ENCODE measurements at regions not wholly inside any gene's neighbourhood (a gene's known extent, or its start where the extent isn't known, plus 50 kb on each side); places are given as distances from the start of the nearest gene placed in this dataset.

GRCh38 chr10:30786131-30786530 lies 156.6 kb upstream of the LYZL2 start:
- peaks cover 15% of the 10 kb centered on the region for H3K4me1 ChIP-seq (ENCODE audit: low read depth)
- TF ChIP-seq CTCF (IDR thresholded peaks at IDR 0.05; ENCODE audit: low read depth, low read length), result no peak
- H3K4me3 ChIP-seq, result no peak overlapping the region
- H3K27me3 ChIP-seq, result no peaks in the 10 kb centered on the region
- DNase-seq (ENCODE audit: low read depth in 1 of 2, low spot score in 1 of 2), result no peak
- no peak overlapping the region for H3K27ac ChIP-seq
- no peaks in the 10 kb centered on the region for H3K36me3 ChIP-seq
- H3K9me3 ChIP-seq (ENCODE audit: low read depth), result no peaks in the 10 kb centered on the region

- DNase-seq (ENCODE audit: low read depth in 1 of 2, low spot score in 1 of 2), result peak; percentile 85 to 95
- H3K4me1 ChIP-seq (ENCODE audit: low read depth), result peaks cover 15% of the 10 kb centered on the region
- H3K9me3 ChIP-seq (ENCODE audit: low read depth), result no peaks in the 10 kb centered on the region
- peak overlapping the region; percentile 75 for H3K4me3 ChIP-seq
- no peaks in the 10 kb centered on the region for H3K36me3 ChIP-seq
- H3K27me3 ChIP-seq, result no peaks in the 10 kb centered on the region
- H3K27ac ChIP-seq, result peak overlapping the region; percentile 77
- TF ChIP-seq CTCF (IDR thresholded peaks at IDR 0.05; ENCODE audit: low read depth, low read length), result no peak
These were observed 155.5 kb upstream of the LYZL2 start for GRCh38 chr10:30784897-30785605.

DNA sequence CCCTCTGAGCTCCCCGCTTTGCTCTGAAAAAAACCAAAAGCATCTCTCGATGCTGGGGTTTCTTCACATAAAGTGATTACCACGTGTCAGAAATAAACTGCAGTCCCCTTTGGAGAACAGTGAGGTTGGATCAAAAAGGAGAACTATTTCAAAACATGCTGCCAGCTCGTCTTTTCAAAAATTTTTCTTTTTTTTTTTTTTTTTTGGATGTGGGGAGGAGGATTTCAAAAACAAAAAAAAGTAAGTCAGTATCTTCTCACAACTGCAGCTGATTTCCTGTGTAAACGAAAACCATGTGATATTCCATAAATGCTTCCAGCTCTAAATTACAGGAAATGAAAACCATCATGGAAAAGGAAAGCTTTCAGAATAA lies 155.0 kb upstream of the LYZL2 start:
- no peak for TF ChIP-seq CTCF (IDR thresholded peaks at IDR 0.05; ENCODE audit: low read depth, low read length)
- H3K4me3 ChIP-seq, result peak overlapping the region; percentile 75
- peak overlapping the region; percentile 77 for H3K27ac ChIP-seq
- H3K4me1 ChIP-seq (ENCODE audit: low read depth), result peaks cover 15% of the 10 kb centered on the region
- H3K9me3 ChIP-seq (ENCODE audit: low read depth), result no peaks in the 10 kb centered on the region
- peak in 1 of 2 donors; percentile 82 for DNase-seq (ENCODE audit: low read depth in 1 of 2, low spot score in 1 of 2)
- no peaks in the 10 kb centered on the region for H3K36me3 ChIP-seq
- no peaks in the 10 kb centered on the region for H3K27me3 ChIP-seq

GRCh38 chr10:30783939-30784501 lies 154.5 kb upstream of the LYZL2 start:
- Histone ChIP-seq H3K27ac (peak overlapping the region; percentile 24), H3K36me3 (no peaks in the 10 kb centered on the region), H3K9me3 (ENCODE audit: low read depth) (no peaks in the 10 kb centered on the region), H3K4me1 (ENCODE audit: low read depth) (peaks cover 12% of the 10 kb centered on the region), H3K27me3 (peaks cover 3% of the 10 kb centered on the region), H3K4me3 (peak overlapping the region; percentile 75)
- DNase-seq (ENCODE audit: low read depth in 1 of 2, low spot score in 1 of 2), result peak; percentile 90 to 95
- peak; percentile 93 for TF ChIP-seq CTCF (IDR thresholded peaks at IDR 0.05; ENCODE audit: low read depth, low read length)

GRCh38 chr10:30782537-30783461 lies 153.2 kb upstream of the LYZL2 start:
- Histone ChIP-seq H3K36me3 (no peaks in the 10 kb centered on the region), H3K9me3 (ENCODE audit: low read depth) (no peaks in the 10 kb centered on the region), H3K4me3 (no peak overlapping the region), H3K27me3 (peaks cover 12% of the 10 kb centered on the region), H3K4me1 (ENCODE audit: low read depth) (no peaks in the 10 kb centered on the region), H3K27ac (no peak overlapping the region)
- peak in 1 of 2 donors; percentile 35 for DNase-seq (ENCODE audit: low read depth in 1 of 2, low spot score in 1 of 2)
- TF ChIP-seq CTCF (IDR thresholded peaks at IDR 0.05; ENCODE audit: low read depth, low read length), result no peak
